ENCODE measurements at regions not wholly inside any gene's neighbourhood (a gene's known extent, or its start where the extent isn't known, plus 50 kb on each side); places are given as distances from the start of the nearest gene placed in this dataset.
A peak's percentile ranks its signal among the peaks of the same experiment; 100 is the strongest.

DNA sequence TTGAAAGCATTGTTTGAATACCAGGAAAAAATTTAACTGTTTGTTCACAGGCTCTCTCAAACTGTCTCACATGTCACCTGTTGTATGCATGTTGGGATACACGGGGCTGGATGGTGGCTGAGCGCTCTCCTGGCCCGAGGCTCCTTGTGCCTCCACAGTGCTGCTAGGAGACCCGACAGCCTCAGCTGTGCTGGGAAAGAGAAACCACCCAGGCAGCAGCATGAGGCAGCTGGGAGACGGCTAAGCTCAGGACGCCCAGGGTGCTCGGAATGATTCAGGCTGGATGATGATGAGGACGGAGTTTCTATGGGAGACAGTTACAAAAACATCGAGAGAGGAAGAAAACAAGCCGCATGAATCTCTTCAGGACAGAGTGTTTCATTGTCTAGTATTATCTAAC, 278.0 kb upstream of the CDH4 start:
- Histone ChIP-seq H3K4me3 (no peak overlapping the region), H3K9me3 (peaks cover 3 to 8% (median 4%) of the 10 kb centered on the region in 4 donors), H3K27ac (no peak overlapping the region), H3K27me3 (peaks cover 0 to under 1% (median 0%) of the 10 kb centered on the region in 3 donors), H3K36me3 (no peaks in the 10 kb centered on the region), H3K4me1 (no peaks in the 10 kb centered on the region)
- 79 to 84% (median 81%) methylated on average over 10 of the region's 10 CpGs for WGBS, 5 donors
- intact Hi-C loops (cut with DNase I; ENCODE audit: low total_unique reads): no loop called here
- TF ChIP-seq EP300 (IDR thresholded peaks at IDR 0.05) (no peak), POLR2AphosphoS5 (IDR thresholded peaks at IDR 0.05) (no peak), POLR2A (IDR thresholded peaks at IDR 0.05) (no peak)
- TF ChIP-seq, protein P1, sequence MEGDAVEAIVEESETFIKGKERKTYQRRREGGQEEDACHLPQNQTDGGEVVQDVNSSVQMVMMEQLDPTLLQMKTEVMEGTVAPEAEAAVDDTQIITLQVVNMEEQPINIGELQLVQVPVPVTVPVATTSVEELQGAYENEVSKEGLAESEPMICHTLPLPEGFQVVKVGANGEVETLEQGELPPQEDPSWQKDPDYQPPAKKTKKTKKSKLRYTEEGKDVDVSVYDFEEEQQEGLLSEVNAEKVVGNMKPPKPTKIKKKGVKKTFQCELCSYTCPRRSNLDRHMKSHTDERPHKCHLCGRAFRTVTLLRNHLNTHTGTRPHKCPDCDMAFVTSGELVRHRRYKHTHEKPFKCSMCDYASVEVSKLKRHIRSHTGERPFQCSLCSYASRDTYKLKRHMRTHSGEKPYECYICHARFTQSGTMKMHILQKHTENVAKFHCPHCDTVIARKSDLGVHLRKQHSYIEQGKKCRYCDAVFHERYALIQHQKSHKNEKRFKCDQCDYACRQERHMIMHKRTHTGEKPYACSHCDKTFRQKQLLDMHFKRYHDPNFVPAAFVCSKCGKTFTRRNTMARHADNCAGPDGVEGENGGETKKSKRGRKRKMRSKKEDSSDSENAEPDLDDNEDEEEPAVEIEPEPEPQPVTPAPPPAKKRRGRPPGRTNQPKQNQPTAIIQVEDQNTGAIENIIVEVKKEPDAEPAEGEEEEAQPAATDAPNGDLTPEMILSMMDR (IDR thresholded peaks at IDR 0.05): no peak
- no peak for DNase-seq

DNA sequence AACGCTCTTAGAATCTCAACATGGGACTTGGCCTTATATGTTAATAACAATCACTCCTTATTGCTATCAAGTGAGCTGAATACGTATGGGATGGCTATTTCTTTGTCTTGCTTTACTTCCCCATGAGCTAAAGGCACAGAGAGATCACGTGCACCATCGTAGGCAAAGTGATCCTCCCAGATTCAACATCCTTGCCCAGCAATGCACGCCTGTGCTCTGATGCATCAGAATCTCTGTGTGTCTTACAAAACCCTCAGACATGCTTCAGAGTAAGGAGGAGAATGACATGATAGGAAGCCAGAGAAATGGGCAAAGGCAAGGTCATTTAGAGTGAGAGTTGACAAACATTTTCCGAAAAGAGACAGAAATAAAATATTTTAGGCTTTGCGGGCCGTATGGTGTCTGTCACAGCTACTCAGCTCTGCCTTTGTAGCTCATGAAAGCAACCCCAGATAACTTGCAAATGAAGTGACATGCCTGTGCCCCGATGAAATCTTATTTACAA, 277.6 kb upstream of the CDH4 start:
- 60 to 78% (median 74%) methylated on average over 9 of the region's 9 CpGs for WGBS, 5 donors
- Histone ChIP-seq H3K27ac (no peak overlapping the region), H3K27me3 (no peaks in the 10 kb centered on the region), H3K9me3 (peaks cover 5 to 13% (median 8%) of the 10 kb centered on the region in 4 donors), H3K4me1 (no peaks in the 10 kb centered on the region), H3K36me3 (no peaks in the 10 kb centered on the region), H3K4me3 (no peak overlapping the region)
- no peak for DNase-seq
- TF ChIP-seq POLR2A (IDR thresholded peaks at IDR 0.05): no peak
- no peak for TF ChIP-seq POLR2AphosphoS5 (IDR thresholded peaks at IDR 0.05)
- intact Hi-C loops (cut with DNase I; ENCODE audit: low total_unique reads): no loop called here

DNA sequence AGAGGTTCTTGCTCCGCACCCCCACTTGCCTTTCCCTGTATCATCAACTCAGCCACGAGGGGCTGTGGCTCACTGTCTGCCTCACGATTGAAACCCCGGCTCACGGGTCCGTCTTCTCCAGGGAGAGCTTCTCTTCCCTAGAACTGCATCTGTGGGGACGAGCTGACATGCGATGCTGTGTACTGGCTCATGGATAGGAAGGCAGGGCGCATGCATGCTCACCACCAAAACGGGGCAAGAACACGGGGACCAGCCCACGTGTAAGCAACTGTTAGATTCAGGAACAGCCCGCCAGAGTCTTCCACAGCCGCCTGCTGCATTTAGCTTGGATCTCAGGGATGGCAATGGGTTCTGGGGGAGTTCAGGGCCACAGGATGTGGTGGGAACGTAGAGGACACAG, 275.9 kb upstream of the CDH4 start:
- peaks cover 10 to 26% (median 20%) of the 10 kb centered on the region in 4 donors for H3K9me3 ChIP-seq
- H3K27ac ChIP-seq: no peak overlapping the region
- H3K27me3 ChIP-seq: no peaks in the 10 kb centered on the region
- 82 to 89% (median 85%) methylated on average over 15 of the region's 15 CpGs for WGBS, 5 donors
- intact Hi-C loops (cut with DNase I; ENCODE audit: low total_unique reads): no loop called here
- DNase-seq: no peak
- TF ChIP-seq EP300 (IDR thresholded peaks at IDR 0.05) (no peak), POLR2A (IDR thresholded peaks at IDR 0.05) (no peak), POLR2AphosphoS5 (IDR thresholded peaks at IDR 0.05) (no peak)
- TF ChIP-seq, protein P1 (IDR thresholded peaks at IDR 0.05): no peak
- no peaks in the 10 kb centered on the region for H3K36me3 ChIP-seq
- H3K4me3 ChIP-seq: no peak overlapping the region
- H3K4me1 ChIP-seq: no peaks in the 10 kb centered on the region

DNA sequence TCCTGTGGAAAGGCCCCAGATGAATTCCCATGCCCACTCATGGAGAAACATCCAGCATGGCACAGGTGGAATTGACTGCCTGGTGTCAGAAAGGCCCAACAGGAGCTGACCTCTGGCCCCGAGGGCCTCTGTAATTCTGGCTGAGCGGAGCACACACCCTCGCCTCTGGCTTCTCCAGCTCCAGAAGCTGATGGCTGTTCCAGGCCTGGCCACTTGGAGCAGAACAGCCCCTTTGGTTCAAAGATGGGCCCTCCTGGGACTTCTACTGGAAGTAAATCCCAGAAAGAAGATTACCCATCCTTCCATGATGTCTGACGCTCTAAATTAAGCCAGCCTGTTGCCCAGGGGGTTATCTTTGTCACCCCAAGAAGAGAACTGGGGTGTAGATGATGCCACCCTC, 275.1 kb upstream of the CDH4 start:
- Histone ChIP-seq H3K36me3 (no peaks in the 10 kb centered on the region), H3K4me1 (no peaks in the 10 kb centered on the region), H3K27me3 (no peaks in the 10 kb centered on the region), H3K9me3 (peaks cover 10 to 26% (median 20%) of the 10 kb centered on the region in 4 donors), H3K4me3 (no peak overlapping the region), H3K27ac (no peak overlapping the region)
- WGBS, 5 donors: 48 to 77% (median 60%) methylated on average over 4 of the region's 4 CpGs
- intact Hi-C loops (cut with DNase I; ENCODE audit: low total_unique reads): no loop called here
- no peak for TF ChIP-seq EP300 (IDR thresholded peaks at IDR 0.05)
- no peak for TF ChIP-seq POLR2A (IDR thresholded peaks at IDR 0.05)
- TF ChIP-seq, protein P1 (IDR thresholded peaks at IDR 0.05): no peak
- TF ChIP-seq POLR2AphosphoS5 (IDR thresholded peaks at IDR 0.05): no peak
- no peak for DNase-seq

DNA sequence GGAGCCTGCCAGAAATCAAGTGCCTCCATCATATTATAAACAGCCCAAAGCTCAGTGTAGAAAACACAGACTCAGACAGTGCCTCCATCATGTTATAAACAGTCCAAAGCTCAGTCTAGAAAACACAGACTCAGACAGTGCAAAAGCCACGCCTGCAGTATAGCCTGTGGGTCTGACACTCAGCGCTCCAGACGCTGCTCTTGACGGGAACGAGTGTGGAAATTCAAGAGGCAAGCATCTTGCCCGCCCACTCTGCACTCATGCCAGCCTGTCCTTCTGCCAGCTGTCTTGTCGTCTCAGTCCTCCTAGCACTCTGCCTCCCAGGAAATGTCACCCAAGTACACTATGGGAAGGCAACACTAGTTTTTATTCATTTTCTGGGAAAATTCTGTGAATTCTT, 274.2 kb upstream of the CDH4 start:
- H3K27ac ChIP-seq: no peak overlapping the region

More for the DNA sequence above, 274.2 kb upstream of the CDH4 start:
- WGBS, 5 donors: 49 to 77% (median 69%) methylated on average over 7 of the region's 7 CpGs
- H3K36me3 ChIP-seq: no peaks in the 10 kb centered on the region
- H3K9me3 ChIP-seq: peaks cover 10 to 26% (median 20%) of the 10 kb centered on the region in 4 donors
- intact Hi-C loops (cut with DNase I; ENCODE audit: low total_unique reads): no loop called here
- TF ChIP-seq, protein P1 (IDR thresholded peaks at IDR 0.05): no peak
- TF ChIP-seq POLR2AphosphoS5 (IDR thresholded peaks at IDR 0.05): no peak
- H3K4me3 ChIP-seq: no peak overlapping the region
- peak in 1 of 2 donors; percentile 20 for DNase-seq
- no peaks in the 10 kb centered on the region for H3K4me1 ChIP-seq
- H3K27me3 ChIP-seq: no peaks in the 10 kb centered on the region

Measured in stomach (tissue), 8 donors.